DOHH2 (cell line): ENCODE measurements at regions not wholly inside any gene's neighbourhood (a gene's known extent, or its start where the extent isn't known, plus 50 kb on each side); places are given as distances from the start of the nearest gene placed in this dataset.
"Not testable (repeated sequence)": the region's sequence is repeated elsewhere in the genome, so short reads cannot be mapped to it uniquely, and the experiment has no call there.

ENCODE experiments used
- H3F3A ChIP-seq: fragments of 200-600 bp; sonication (generic), shearing (Covaris generic); 2 replicates; pipeline ENCODE4 v1.6.0; 2016; ENCODE audit warnings: antibody characterized with exemption, mild to moderate bottlenecking; ENCODE audit not compliant: control insufficient read depth, insufficient read depth
- H3K27ac ChIP-seq: fragments of 200-600 bp; sonication (generic); 2 replicates; pipeline ENCODE4 v1.5.1; 2014; ENCODE audit warnings: low read depth, mild to moderate bottlenecking, low read length, moderate library complexity
- H3K27me3 ChIP-seq: fragments of 200-600 bp; sonication (generic); 2 replicates; pipeline ENCODE4 v1.6.1; 2014; ENCODE audit warnings: mild to moderate bottlenecking, low read length, mixed read lengths; ENCODE audit not compliant: control insufficient read depth
- H3K36me3 ChIP-seq: fragments of 200-600 bp; sonication (generic); 2 replicates; pipeline ENCODE4 v1.6.1; 2014; ENCODE audit warnings: mild to moderate bottlenecking, low read length, moderate library complexity, mixed read lengths; ENCODE audit not compliant: control insufficient read depth
- H3K4me1 ChIP-seq: fragments of 200-600 bp; sonication (generic); 2 replicates; pipeline ENCODE4 v1.6.1; 2014; ENCODE audit warnings: mild to moderate bottlenecking, low read length, mixed read lengths; ENCODE audit not compliant: control insufficient read depth
- H3K4me2 ChIP-seq: fragments of 200-600 bp; sonication (generic); 2 replicates; pipeline ENCODE4 v1.6.0; 2014; ENCODE audit warnings: mild to moderate bottlenecking, low read length, moderate library complexity
- H3K4me3 ChIP-seq: fragments of 200-600 bp; sonication (generic); 2 replicates; pipeline ENCODE4 v1.5.1; 2014; ENCODE audit warnings: mild to moderate bottlenecking, low read length, mixed read lengths
- H3K79me2 ChIP-seq: fragments of 200-600 bp; sonication (generic); 2 replicates; pipeline ENCODE4 v1.6.1; 2014; ENCODE audit warnings: mild to moderate bottlenecking, low read length, mixed read lengths; ENCODE audit not compliant: control insufficient read depth
- H3K9me2 ChIP-seq: fragments of 200-600 bp; sonication (generic); replicated peaks from 2 replicates; pipeline ENCODE4 v1.6.1; 2014; ENCODE audit warnings: mild to moderate bottlenecking, low read length, mixed read lengths; ENCODE audit not compliant: control insufficient read depth
- H3K9me3 ChIP-seq: fragments of 200-600 bp; sonication (generic); 2 replicates; pipeline ENCODE4 v1.6.1; 2014; ENCODE audit warnings: antibody characterized with exemption, low read length, mixed read lengths; ENCODE audit not compliant: control insufficient read depth, insufficient read depth
- H4K20me1 ChIP-seq: fragments of 200-600 bp; sonication (generic); 2 replicates; pipeline ENCODE4 v1.6.0; 2014; ENCODE audit warnings: low read depth, mild to moderate bottlenecking, antibody characterized with exemption, low read length, moderate library complexity; ENCODE audit not compliant: control insufficient read depth, insufficient read depth
- CTCF ChIP-seq: fragments of 200-600 bp; sonication (generic); IDR thresholded peaks from one replicate; pipeline ENCODE4 v1.5.1; 2014; ENCODE audit warnings: antibody characterized with exemption, mild to moderate bottlenecking, low read depth, low read length; ENCODE audit not compliant: poor library complexity, severe bottlenecking
- EZH2phosphoT487 ChIP-seq: fragments of 200-600 bp; sonication (generic); IDR thresholded peaks from 2 replicates; pipeline ENCODE4 v1.6.1; 2017; ENCODE audit warnings: borderline replicate concordance, mild to moderate bottlenecking, antibody characterized with exemption, low read length, moderate library complexity, mixed read lengths

GRCh38 chr17:33924104-33924503 is 331.0 kb upstream of the CCL2 start:
- H3K4me3 ChIP-seq = no peak overlapping the region
- H4K20me1 ChIP-seq = no peaks in the 10 kb centered on the region
- H3F3A ChIP-seq = no peaks in the 10 kb centered on the region
- no peak overlapping the region for H3K27ac ChIP-seq
- H3K9me3 ChIP-seq = no peaks in the 10 kb centered on the region
- H3K4me2 ChIP-seq = no peak overlapping the region
- no peaks in the 10 kb centered on the region for H3K27me3 ChIP-seq
- H3K4me1 ChIP-seq = peaks cover 6% of the 10 kb centered on the region
- H3K9me2 ChIP-seq = no peaks in the 10 kb centered on the region
- H3K36me3 ChIP-seq = no peaks in the 10 kb centered on the region
- no peak for TF ChIP-seq EZH2phosphoT487
- TF ChIP-seq CTCF = no peak
- no peaks in the 10 kb centered on the region for H3K79me2 ChIP-seq

GRCh38 chr17:33925649-33926048 is 329.4 kb upstream of the CCL2 start:
- no peaks in the 10 kb centered on the region for H4K20me1 ChIP-seq
- no peaks in the 10 kb centered on the region for H3K9me2 ChIP-seq
- no peaks in the 10 kb centered on the region for H3K79me2 ChIP-seq
- no peak for TF ChIP-seq CTCF
- no peak for TF ChIP-seq EZH2phosphoT487
- H3K4me3 ChIP-seq = no peak overlapping the region
- no peak overlapping the region for H3K4me2 ChIP-seq
- no peaks in the 10 kb centered on the region for H3K36me3 ChIP-seq
- H3K4me1 ChIP-seq = no peaks in the 10 kb centered on the region
- H3K27me3 ChIP-seq = no peaks in the 10 kb centered on the region
- H3K9me3 ChIP-seq = no peaks in the 10 kb centered on the region
- H3K27ac ChIP-seq = no peak overlapping the region
- H3F3A ChIP-seq = no peaks in the 10 kb centered on the region

- Histone ChIP-seq H3K4me2 (no peak overlapping the region), H3F3A (no peaks in the 10 kb centered on the region), H3K27me3 (no peaks in the 10 kb centered on the region), H3K9me3 (no peaks in the 10 kb centered on the region), H3K9me2 (no peaks in the 10 kb centered on the region), H3K4me3 (no peak overlapping the region), H3K4me1 (no peaks in the 10 kb centered on the region), H4K20me1 (no peaks in the 10 kb centered on the region), H3K79me2 (no peaks in the 10 kb centered on the region), H3K27ac (no peak overlapping the region), H3K36me3 (no peaks in the 10 kb centered on the region)
- TF ChIP-seq CTCF (no peak), EZH2phosphoT487 (no peak)
Measured at GRCh38 chr17:33927732-33928133, 327.4 kb upstream of the CCL2 start.

- Histone ChIP-seq H3K36me3 (no peaks in the 10 kb centered on the region), H3K79me2 (no peaks in the 10 kb centered on the region), H3F3A (no peaks in the 10 kb centered on the region), H3K4me3 (no peak overlapping the region), H3K9me3 (no peaks in the 10 kb centered on the region), H3K4me2 (no peak overlapping the region), H3K9me2 (no peaks in the 10 kb centered on the region), H4K20me1 (no peaks in the 10 kb centered on the region), H3K4me1 (no peaks in the 10 kb centered on the region), H3K27ac (no peak overlapping the region), H3K27me3 (no peaks in the 10 kb centered on the region)
- TF ChIP-seq EZH2phosphoT487 (no peak), CTCF (no peak)
Measured at GRCh38 chr17:33929181-33929724, 325.8 kb upstream of the CCL2 start.

GRCh38 chr17:33931148-33931814 is 323.8 kb upstream of the CCL2 start:
- not testable (repeated sequence) for H3K79me2 ChIP-seq, H3K4me3 ChIP-seq, H3F3A ChIP-seq, H3K27ac ChIP-seq, H4K20me1 ChIP-seq, H3K4me1 ChIP-seq, H3K9me2 ChIP-seq, H3K27me3 ChIP-seq, H3K36me3 ChIP-seq, H3K4me2 ChIP-seq, H3K9me3 ChIP-seq
